ENCODE measurements at regions not wholly inside any gene's neighbourhood (a gene's known extent, or its start where the extent isn't known, plus 50 kb on each side); places are given as distances from the start of the nearest gene placed in this dataset.

- TF ChIP-seq CTCF (conservative IDR thresholded peaks at IDR 0.05; ENCODE audit: low read length): no peak
- TF ChIP-seq EZH2phosphoT487 (IDR thresholded peaks at IDR 0.05; ENCODE audit: borderline replicate concordance): no peak
These were observed 192.8 kb upstream of the B3GAT1 start for GRCh38 chr11:134604886-134605285.

All from Loucy (cell line).